GM21723 (cell line): ENCODE measurements at regions not wholly inside any gene's neighbourhood (a gene's known extent, or its start where the extent isn't known, plus 50 kb on each side); places are given as distances from the start of the nearest gene placed in this dataset.
"Not testable (repeated sequence)": the region's sequence is repeated elsewhere in the genome, so short reads cannot be mapped to it uniquely, and the experiment has no call there.

Source experiments
- ATAC-seq: cut with Tn5 transposase; IDR thresholded peaks from one replicate; pipeline ENCODE4 v1.9.1; 2021; ENCODE audit warnings: mild to moderate bottlenecking, moderate library complexity; ENCODE audit not compliant: unreplicated experiment

- no peak for ATAC-seq
These were observed 237.3 kb upstream of the ZBTB20 start for GRCh38 chr3:115384381-115384780.

- ATAC-seq = no peak
These were observed 237.3 kb upstream of the GAP43 start for GRCh38 chr3:115385774-115386730.

- no peak for ATAC-seq
These were observed 235.1 kb upstream of the GAP43 start for GRCh38 chr3:115388166-115388565.

- no peak for ATAC-seq
These were observed 234.5 kb upstream of the GAP43 start for GRCh38 chr3:115388811-115389210.

- ATAC-seq = no peak
These were observed 226.5 kb upstream of the GAP43 start for GRCh38 chr3:115396801-115397200.

GRCh38 chr3:115397433-115397832, 225.9 kb upstream of the GAP43 start:
- ATAC-seq = no peak

- ATAC-seq = no peak
These were observed 224.8 kb upstream of the GAP43 start for GRCh38 chr3:115398506-115398905.

GRCh38 chr3:115399750-115400149, 223.6 kb upstream of the GAP43 start:
- no peak for ATAC-seq

GRCh38 chr3:115401298-115401697, 222.0 kb upstream of the GAP43 start:
- ATAC-seq = no peak

GRCh38 chr3:115401851-115402501, 221.3 kb upstream of the GAP43 start:
- ATAC-seq = no peak

GRCh38 chr3:115402651-115403050, 220.7 kb upstream of the GAP43 start:
- ATAC-seq = no peak

GRCh38 chr3:115403786-115404185, 219.5 kb upstream of the GAP43 start:
- no peak for ATAC-seq

- ATAC-seq = no peak
These were observed 213.7 kb upstream of the GAP43 start for GRCh38 chr3:115409596-115409995.

GRCh38 chr3:115414610-115415009, 208.7 kb upstream of the GAP43 start:
- ATAC-seq = not testable (repeated sequence)

GRCh38 chr3:115415246-115415996, 207.9 kb upstream of the GAP43 start:
- no peak for ATAC-seq

GRCh38 chr3:115418583-115418982, 204.7 kb upstream of the GAP43 start:
- no peak for ATAC-seq

- no peak for ATAC-seq
These were observed 203.2 kb upstream of the GAP43 start for GRCh38 chr3:115420086-115420485.

- ATAC-seq = no peak
These were observed 200.1 kb upstream of the GAP43 start for GRCh38 chr3:115423170-115423569.

GRCh38 chr3:115428841-115429240, 194.5 kb upstream of the GAP43 start:
- no peak for ATAC-seq

GRCh38 chr3:115436767-115437301, 186.5 kb upstream of the GAP43 start:
- no peak for ATAC-seq

GRCh38 chr3:115438799-115439198, 184.5 kb upstream of the GAP43 start:
- ATAC-seq = no peak
